RKO (cell line): ENCODE measurements at regions not wholly inside any gene's neighbourhood (a gene's known extent, or its start where the extent isn't known, plus 50 kb on each side); places are given as distances from the start of the nearest gene placed in this dataset.
"Not testable (repeated sequence)": the region's sequence is repeated elsewhere in the genome, so short reads cannot be mapped to it uniquely, and the experiment has no call there.

Source experiments
- DNase-seq: peaks from one replicate; pipeline ENCODE4 v3.0.0-alpha.2; 2016; ENCODE audit warnings: low spot score

- no peak for DNase-seq
These were observed 131.0 kb downstream of the COX18 start for GRCh38 chr4:72938516-72938915.

DNA sequence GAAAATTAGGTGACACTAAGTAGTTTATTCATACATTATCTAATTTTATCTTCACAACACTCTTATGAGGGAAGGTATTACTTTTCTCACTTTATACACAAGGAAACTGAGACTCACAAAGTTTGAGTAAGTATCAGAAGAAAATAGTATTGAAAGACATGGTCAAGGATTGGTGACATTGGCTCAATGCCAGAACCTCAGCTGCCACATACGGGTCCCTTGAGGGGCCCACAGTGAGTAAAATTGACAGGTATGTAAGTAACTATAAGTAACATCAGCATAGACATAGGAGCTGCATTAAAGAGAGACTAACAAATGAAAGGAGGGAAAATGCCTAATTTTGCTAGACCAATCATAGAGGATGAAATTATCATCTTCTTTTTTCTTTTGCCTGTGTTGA is 134.1 kb downstream of the COX18 start:
- no peak for DNase-seq

DNA sequence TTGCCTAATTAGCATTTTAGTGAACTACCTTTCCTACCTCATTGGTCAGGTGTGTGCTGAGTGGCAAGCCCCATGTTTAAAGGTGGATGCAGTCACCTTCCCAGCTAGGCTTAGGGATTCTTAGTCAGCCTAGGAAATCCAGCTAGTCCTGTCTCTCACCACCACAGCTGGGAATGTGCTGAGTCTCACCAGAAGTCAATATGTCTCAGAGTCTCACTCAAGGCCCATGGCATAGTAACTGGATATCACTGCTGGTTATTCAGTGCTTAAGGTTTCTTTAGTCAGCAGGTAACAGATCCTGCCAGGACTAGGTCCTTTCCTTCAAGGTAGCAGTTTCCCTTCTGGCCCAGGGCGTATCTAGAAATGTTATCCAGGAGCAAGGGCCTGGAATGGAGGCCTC is 136.5 kb downstream of the COX18 start:
- DNase-seq: no peak

- no peak for DNase-seq
These were observed 138.2 kb downstream of the COX18 start for GRCh38 chr4:72931346-72931745.

- not testable (repeated sequence) for DNase-seq
These were observed 139.8 kb downstream of the COX18 start for GRCh38 chr4:72929596-72930274.

DNA sequence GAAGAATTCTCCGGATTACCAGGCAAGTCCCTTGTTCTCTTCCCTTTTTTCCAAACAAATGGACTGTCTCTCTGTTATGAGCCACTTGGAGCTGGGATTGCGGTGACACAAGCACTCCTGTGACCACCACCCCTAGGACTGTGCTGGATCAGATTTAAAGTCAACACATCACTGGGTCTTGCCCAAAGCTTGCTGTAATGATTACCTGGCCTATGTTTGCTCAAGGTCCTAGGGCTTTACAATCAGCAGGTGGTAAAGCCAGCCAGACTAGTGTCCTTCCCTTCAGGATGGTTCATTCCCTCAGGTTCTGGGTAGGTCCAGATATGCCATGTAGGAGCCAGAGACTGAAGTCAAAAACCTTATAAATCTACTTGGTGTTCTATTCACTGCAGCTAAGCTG is 144.7 kb downstream of the COX18 start:
- DNase-seq: no peak

DNA sequence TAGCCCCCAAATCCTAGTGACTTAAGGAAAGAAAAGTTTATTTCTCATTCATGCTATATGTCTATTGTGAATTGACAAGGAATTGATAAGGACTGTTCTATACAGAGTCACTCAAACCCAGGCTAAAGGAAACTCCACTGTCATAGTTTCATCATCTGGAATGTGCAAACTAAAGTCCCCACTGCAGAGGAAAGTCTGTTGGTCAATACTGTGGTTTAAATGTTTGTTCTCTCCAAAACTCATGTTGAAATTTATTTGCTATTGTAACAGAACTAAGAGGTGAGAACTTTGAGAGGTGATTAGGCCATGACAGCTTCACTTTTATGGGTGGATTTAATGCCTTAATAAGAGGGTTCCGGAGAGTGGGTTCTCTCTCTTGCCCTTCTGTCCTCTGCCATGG is 149.6 kb downstream of the COX18 start:
- DNase-seq: no peak

DNA sequence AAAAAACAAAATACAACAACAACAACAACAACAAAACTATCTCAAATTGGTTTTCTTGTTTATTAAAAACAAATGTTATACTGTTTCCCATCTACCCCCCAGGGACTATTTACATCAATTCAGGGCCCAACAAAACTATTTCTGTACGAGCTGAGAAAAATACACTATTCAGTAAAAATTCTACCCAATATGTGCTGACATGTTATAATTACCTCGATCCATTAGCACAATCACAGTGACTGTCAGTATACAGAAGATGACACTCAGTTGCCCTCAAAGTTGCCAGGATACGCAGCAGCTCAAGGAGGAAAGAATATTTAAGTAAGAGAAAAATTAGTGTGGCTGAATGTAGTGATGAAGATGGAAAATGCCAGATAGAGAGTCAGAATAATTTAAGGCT is 150.1 kb downstream of the COX18 start:
- DNase-seq: no peak

- DNase-seq: no peak
These were observed 151.2 kb downstream of the COX18 start for GRCh38 chr4:72918362-72918761.

- no peak for DNase-seq
These were observed 158.2 kb downstream of the COX18 start for GRCh38 chr4:72911316-72911715.

GRCh38 chr4:72909461-72909860 is 160.1 kb downstream of the COX18 start:
- no peak for DNase-seq

DNA sequence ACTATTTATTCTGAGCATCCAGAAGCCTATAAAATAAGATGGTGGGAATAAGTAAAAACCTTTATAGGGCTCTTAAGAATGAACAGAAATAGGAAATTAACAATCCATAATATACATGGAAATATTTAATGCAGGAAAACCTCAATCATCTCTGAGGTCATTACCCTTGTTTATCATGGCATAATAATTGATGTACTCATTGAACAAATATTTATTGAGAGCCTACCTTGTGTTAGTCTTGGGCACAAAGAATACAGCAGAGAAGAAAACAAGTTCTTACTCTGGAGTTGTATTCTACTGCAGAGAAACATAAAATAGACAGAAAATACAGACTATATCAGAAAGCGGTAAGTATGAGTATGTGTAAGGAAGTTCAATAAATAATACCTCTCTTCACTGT is 167.2 kb downstream of the COX18 start:
- DNase-seq: no peak

DNA sequence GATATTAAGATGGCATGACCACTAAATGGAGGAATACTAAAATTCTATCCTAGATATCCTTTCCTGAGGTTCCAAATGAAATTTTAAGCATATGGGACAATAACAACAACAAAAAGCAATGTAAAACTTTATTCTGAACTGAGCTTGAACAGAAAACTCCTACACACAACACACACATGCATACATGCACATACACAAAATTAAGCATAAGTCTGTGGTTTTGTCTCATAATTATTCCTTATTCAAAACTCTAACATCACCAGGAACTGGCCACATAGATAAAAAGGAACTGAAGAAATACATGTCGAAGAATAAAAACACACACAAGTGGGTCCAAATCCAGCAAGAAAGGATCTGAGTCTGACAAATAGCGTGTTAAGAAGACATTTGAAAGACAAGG is 168.0 kb downstream of the COX18 start:
- no peak for DNase-seq

GRCh38 chr4:72900952-72901351 is 168.6 kb downstream of the COX18 start:
- no peak for DNase-seq

GRCh38 chr4:72899621-72900020 is 169.9 kb downstream of the COX18 start:
- no peak for DNase-seq

GRCh38 chr4:72899214-72899613 is 170.3 kb downstream of the COX18 start:
- no peak for DNase-seq

- DNase-seq: no peak
These were observed 173.0 kb downstream of the COX18 start for GRCh38 chr4:72896515-72896914.

GRCh38 chr4:72895408-72895807 is 174.1 kb downstream of the COX18 start:
- no peak for DNase-seq

GRCh38 chr4:72893354-72894066 is 176.0 kb downstream of the COX18 start:
- no peak for DNase-seq

DNA sequence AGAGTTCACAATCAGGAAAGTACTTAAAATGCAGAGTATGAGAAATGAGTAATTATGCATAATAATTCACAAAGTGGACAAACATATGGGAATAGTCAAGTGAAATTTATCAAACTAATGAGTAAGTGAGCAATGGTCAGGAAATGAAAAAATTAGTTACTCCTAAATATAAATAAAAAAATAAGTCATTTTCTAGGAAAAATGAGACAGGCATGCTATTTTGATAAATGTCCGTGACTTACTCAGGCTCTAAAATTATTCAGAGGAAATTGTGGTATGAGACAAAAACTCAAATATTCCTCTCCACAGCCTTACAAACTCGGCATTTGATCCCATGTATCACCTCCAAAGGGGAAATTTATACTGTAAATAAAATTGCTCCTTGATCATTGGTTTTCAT is 181.2 kb downstream of the COX18 start:
- DNase-seq: no peak

DNA sequence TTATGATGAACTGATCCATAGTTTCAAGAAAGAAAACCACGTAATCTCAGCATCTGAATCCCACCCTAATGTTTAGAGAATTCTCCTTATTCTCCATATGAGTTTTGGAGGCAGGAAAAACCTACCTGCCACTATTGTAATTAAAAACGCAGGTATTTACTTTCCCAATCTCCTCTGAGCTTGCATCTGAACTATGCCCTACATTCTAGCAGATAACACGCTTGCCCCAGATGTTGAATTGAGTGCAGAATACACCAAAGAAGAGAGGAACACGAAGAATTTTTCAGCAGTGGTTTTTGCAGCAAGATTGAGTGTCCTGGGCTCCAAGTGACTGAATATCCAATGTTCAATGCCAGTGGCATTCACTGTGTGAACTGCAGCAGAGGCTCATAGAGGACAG is 182.4 kb downstream of the COX18 start:
- DNase-seq: no peak

GRCh38 chr4:72886602-72887001 is 182.9 kb downstream of the COX18 start:
- DNase-seq: peak; percentile 28

GRCh38 chr4:72884225-72884624 is 185.3 kb downstream of the COX18 start:
- DNase-seq: not testable (repeated sequence)

DNA sequence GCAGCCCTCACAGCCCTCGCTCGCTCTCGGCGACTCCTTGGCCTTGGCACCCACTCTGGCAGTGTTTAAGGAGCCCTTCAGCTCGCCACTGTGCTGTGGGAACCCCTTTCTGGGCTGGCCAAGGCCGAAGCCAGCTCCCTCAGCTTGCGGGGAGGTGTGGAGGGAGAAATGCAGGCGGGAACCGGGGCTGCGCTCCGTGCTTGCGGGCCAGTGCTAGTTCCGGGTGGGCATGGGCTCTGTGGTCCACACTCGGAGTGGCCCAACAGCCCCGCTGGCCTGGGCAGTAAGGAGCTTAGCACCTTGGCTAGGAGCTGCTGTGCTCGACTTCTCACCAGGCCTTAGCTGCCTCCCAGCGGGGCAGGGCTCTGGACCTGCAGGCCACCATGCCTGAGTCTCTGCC is 192.6 kb downstream of the COX18 start:
- no peak for DNase-seq
